ENCODE measurements at regions not wholly inside any gene's neighbourhood (a gene's known extent, or its start where the extent isn't known, plus 50 kb on each side); places are given as distances from the start of the nearest gene placed in this dataset.
"Not testable (repeated sequence)": the region's sequence is repeated elsewhere in the genome, so short reads cannot be mapped to it uniquely, and the experiment has no call there.

DNA sequence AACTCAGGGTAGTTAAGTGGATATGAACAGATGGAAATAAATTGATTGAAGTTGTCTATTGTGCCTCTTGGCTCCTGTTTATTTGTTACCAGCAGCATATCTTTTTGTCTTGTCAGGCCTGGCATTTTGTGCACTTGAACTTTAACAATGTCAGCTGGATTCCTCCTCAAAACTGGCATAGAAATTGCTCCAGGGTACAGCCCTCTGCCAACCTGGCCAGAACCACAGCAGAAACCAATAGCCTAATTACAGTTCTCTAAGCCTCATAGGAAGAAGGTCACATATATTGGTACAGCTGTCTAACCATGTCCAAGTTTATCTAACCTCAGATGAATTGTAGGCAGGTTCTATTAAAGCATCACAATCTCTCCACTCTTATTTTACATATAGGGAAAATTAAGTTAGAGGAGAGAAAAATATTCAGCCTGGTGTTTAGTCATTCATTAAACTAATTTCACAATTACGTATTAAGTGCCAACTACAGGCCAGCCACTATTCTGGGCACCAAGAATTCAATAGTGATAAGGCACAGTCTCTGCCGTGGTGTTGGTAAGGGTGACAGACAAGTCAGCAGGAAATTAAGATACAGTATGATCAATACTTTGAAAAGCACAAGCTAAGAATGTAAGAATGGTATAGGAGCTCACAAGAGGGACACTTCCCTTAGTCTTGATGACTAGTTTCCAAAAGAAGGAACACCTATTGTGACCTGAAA, 452.9 kb upstream of the NECTIN3 start:
- DNase-seq (ENCODE audit: low read depth) = no peak

DNA sequence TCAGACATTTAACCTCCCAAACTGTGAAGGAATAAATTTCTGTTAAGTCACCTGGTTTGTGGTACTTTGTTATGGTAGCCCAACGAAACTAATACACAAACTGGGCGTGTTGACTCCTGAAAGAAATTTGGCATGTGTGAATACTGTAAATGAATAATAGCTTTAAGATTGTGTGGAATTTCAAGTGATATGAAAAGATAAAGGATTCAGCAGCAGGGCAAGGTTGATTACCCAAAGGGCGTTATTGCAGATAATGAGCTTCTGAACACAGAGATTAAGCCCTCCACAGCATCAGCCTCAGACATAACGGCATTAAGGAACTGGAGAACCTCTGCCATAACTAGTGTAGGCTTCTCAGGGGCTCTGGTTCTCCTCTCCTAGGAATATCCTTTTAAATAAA, 451.5 kb upstream of the NECTIN3 start:
- DNase-seq (ENCODE audit: low read depth) = no peak

DNA sequence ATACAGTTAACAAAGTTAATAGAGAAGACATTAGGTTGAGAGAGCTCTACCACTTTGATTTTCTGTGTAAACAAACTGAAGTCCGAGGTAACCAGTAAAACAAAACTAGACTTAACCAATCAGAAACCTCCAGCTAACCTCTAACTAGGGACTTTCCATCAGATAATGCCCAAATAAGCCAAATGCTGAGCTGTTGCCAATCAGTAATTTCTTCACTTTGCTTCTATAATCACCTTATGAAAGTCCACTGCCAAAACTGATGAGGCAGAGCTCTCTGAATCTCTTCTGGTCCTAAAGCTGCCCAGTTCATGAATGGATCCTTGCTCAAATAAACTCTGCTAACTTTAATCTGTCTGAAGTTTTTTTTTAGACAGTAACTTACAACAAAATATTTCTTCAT, 448.0 kb upstream of the NECTIN3 start:
- no peak for DNase-seq (ENCODE audit: low read depth)

DNA sequence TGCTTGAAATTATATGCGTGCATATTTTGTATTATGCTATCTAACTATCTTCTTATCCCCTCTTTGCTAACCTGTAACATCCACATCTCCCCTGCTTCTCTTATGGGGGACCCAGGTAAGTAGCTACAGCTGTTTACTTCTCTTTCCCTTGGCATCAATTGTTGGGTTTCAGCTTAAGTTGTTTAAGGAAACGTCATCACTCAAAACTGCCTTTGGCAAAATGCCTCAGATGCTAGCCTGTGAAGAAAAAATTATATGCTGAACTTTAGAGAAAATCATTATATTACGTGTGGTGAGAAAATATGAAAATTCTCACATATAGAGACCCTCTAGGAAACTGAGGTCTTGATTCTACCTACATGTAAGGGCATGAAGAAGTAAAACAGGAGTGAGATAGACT, 447.0 kb upstream of the NECTIN3 start:
- no peak for DNase-seq (ENCODE audit: low read depth)

DNA sequence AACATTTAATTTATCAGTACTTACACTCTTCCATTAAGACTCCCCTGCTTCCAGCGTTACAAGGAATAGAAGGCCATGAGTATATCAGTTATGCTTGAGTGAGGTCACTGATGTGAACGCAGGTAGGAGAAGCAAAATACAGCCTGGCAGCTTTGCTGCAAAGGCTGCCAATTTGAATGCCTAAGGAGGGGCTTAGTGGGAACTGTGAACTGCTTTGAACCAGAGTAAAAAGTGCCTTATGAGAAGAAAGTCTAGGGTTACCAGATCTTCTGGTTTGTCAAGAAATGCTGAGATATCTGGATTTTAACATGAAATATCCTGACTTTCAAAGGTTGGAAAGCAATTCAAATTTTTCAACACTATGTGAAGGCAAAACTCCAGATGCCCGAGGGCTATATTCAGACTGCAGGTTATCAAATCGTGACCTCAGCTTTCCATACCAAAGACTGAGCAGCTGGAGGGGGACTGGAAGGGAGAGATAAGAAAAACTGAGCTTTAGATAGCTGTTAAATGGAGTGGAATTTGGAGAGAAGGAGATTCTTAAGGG, 446.3 kb upstream of the NECTIN3 start:
- DNase-seq (ENCODE audit: low read depth) = no peak

DNA sequence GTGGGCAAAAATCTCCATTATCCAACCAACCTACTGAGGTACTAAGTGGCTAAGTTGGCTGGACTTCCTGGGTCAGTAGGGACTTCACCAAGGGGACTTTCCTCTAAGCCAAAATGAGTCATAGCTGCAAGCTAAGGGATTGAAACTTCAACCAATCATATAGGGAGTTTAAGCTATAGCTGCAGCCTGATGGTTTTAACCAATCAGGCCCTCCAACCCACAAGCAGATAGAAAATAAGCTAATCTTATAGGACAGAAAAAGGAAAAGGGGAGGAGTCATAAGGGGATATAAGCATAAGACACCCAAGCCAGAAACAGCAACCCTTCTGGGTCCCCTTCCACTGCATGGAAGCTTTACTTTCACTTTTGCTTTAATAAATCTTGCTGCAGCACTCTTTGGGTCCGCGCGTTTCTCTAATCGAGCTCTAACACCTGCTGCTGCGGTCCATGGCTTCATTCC, 444.9 kb upstream of the NECTIN3 start:
- not testable (repeated sequence) for DNase-seq (ENCODE audit: low read depth)

DNA sequence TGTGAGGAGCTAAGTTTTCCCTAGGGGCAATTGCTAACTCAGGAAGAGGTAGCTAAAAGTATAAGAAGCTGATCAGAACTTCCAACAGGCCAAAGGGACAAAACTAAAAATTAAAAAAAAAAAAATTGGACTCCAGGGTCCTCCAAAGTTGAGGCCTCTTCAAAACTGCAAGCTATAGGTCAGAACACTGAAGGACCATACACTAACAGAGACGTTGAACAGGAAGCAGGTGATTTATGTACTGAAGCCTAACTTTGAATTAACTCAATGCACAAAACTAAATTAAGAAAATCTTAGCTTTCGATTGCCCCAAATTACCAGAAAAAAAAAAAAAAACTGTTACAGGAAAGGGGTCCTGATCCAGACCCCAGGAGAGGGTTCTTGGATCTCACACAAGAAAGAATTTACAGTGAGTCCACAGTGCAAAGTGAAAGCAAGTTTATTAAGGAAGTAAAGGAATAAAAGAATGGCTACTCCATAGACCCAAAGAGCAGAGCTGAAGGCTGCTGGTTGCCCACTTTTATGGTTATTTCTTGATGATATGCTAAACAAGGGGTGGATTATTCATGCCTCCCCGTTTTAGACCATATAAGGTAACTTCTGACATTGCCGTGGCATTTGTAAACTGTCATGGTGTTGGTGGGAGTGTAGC, 442.8 kb upstream of the NECTIN3 start:
- DNase-seq (ENCODE audit: low read depth) = no peak

DNA sequence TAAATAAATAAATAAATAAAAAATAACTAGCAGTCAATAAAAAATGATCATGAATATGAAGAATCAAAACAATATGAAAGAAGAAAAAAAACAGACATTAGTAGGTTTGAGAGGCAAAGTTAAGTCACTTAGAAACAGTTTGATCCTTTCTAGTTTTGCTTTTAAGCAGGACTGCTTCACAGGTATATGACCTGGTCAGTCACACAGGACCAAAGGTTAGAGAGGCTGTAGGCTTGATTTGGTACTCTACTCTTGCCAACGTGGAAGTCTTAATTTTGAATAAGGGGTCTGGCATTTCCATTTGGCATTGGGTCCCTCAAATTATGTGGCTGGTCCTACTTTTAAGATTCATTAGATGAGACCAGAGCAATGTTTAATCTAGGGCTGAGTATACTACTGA, 441.7 kb upstream of the NECTIN3 start:
- DNase-seq (ENCODE audit: low read depth) = no peak

DNA sequence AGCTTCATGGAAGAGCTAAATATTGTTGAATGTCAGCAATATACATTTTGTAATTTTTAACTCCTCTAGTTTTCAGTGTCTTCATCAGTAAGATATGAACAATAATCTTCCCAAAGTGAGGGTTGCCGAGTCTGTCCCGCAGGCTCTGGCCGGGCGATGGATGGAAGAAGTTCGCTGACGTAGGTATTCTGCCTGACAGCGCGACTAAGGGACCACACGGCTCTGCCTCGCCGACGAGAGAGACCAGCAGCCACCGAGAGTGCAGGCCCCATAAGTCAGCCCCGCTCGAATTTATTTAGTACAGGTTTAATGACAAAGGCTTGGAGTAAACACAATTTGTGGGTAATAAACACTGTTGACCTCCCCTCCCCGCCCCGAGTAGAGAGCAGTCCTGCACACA, 427.4 kb upstream of the NECTIN3 start:
- no peak for DNase-seq (ENCODE audit: low read depth)

DNA sequence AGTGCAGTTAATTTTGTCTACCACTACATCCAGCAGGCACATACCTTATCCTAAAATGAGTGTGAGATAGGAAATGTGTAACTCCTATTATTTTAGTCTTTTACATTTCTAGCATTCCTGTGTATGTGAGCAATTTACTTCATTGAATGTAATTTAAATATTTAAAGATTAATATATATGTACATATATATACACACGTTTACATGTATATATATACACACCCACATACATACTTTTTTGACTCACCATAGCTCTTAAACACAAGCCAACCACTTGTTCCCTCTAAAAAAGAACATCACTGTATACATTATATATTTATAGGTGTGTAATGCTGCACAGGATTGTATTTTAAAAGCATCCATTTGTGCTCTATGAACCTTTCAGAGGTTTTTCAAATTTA, 425.6 kb upstream of the NECTIN3 start:
- DNase-seq (ENCODE audit: low read depth) = no peak

DNA sequence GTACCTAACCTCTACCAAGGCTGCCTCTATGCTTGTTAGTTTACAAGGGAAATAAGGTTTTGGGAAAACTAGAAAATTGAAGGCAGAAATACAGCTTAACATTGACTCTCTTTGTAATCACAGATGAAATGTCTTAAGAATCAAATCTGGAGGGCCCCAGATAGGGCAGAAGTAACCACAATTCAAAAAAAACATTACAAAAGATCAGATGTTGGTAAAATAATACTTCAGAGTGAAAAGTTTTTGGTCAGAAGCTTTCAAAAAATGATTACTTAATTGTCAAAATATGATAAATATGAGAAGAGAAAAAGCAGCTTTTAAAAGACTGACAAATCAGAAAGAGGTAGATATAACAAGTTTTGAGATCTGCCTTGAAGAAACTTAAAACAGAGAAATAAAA, 425.1 kb upstream of the NECTIN3 start:
- no peak for DNase-seq (ENCODE audit: low read depth)

DNA sequence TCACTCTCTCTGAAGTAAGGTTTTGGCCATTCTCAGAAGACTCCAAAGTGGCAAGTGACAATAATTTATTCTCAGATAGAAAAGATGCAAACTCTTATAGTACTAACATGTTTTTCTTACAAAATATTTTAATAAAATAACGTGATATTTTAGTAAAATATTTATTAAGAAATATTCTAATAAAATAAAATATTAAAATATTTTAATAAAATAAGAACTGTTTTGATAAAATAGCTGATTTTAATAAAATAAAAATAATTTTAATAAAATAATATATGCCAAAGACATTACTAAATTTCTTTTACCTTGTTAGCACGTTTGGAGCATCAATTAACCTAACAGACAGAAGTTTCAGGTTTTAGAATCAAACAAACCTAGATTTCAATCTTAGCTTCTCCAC, 424.0 kb upstream of the NECTIN3 start:
- DNase-seq (ENCODE audit: low read depth) = no peak

DNA sequence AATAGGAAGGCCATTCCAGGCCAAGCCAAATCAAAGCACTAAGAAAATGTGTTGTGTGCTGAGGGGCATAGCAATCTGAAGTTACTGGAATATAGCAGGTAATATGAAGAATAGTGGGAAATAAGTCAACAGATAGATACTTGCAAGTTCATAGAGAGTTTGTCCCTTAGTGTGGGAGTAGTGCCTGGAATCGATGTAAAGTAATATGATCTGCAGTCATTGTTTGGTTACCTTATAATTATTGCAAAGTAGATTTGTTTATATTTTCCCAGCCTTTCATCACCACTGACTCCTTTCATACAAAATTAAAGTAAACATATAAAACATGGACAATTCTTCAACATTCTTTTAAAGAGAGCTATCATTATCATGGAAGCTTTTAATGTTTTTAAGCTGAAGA, 420.9 kb upstream of the NECTIN3 start:
- no peak for DNase-seq (ENCODE audit: low read depth)

DNA sequence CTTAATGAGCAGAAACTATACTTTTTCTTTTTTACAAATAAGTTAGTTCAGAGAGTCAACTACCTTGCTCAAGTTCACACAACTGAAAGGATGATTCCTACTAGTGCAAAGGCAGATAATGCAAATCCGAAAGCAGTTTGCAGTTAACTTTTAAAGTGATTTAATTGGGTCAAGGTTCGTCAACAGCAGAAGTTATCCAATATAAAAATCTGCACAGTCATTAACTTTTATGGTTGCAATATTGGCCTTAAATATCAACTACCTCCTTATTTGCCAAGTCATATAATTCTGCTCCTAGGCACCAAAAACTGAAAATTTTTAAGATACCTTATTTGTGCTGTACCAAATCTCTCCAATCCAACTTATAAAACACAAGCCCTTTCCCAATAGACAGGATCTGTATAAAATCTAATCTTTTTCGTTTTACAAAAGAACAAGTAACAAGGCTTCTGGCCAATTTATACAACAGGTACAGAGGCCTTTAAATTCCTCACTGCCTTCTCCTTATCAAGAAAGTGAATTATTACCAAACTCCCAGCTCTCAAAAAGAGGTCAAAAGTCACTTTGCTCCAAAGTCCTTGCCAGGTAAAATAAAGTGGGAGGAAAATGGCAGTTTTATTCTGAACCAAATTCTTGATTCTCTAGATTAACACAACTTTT, 416.6 kb upstream of the NECTIN3 start:
- no peak for DNase-seq (ENCODE audit: low read depth)

DNA sequence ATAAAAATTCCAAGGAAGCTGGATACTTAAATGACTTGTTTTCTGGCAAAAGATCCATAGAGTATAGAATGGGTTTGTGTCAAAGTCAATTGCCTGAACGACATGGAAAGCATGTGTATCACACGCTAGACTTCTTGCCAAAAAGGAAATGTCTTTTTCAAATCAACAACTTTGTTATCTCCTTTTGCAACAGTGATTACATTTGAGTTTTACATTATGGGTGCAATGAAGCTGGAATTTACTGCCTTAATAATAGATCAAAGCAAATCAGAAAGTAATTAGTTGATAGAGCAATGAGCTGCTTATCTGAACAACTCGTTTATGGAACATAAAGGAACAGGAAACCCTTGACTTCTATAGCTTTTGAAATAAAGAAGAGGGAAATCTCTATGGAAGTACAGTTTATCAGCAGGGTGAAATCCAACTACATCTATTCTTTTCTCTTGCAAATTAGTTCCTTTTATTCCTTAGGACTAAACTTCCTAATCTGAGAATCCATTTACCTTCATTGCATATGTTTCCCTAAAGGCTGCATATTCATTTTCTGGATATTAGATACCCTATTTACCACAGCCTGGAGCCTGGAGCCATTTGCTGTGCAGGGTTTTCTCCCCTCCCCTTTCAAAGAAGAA, 415.1 kb upstream of the NECTIN3 start:
- no peak for DNase-seq (ENCODE audit: low read depth)

DNA sequence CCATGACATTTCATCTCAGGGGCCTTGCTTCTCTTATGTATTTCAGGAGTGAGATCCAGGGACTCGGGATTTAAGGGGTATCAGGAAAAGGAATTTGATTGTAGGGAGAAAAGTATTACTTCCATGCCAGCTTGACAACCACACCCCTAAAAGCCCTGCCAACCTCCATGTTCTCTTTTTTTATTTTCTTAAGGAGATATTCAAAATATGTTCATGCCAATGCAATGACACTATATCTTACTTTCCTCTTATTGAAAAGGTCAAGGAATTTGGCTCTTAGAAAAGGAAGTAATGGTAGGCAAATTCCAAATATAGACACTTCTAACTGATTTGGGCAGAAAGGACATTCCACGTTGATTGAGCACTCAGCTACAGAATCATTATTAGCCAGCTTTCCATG, 407.5 kb upstream of the NECTIN3 start:
- no peak for DNase-seq (ENCODE audit: low read depth)

DNA sequence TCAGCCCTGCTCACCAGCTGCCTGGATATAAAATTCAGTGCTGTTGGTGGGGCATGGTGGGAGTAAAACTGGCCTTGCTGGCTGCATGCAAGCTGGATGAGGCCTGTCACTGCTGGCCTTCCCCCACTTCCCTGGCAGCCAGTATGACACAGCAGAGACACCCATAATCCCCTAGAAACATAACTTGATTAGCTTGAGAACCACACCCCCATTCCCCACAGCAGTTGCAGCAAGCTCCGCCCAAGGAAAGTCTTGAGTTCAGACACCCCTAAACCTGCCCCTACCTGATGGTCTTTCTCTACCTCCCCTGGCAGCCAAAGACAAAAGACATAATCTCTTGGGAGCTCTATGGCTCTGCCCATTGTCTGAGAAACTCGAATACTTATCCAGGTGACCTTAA, 405.1 kb upstream of the NECTIN3 start:
- no peak for DNase-seq (ENCODE audit: low read depth)

DNA sequence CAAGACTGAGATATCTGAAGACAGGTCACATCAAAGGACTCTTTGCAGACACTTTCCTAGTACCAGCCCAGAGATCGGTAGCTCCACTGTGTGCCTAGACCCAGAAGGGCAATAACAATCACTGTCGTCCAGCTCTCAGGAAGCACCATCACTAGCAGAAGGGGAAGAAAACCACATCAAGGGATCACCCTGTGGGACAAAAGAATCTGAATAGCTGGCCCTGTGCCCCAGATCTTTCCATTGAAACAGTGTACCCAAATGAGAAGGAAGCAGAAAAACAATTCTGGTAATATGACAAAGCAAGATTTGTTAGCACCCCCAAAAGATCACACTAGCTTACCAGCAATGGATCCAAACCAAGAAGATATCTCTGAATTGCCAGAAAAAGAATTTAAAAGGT, 404.4 kb upstream of the NECTIN3 start:
- no peak for DNase-seq (ENCODE audit: low read depth)

DNA sequence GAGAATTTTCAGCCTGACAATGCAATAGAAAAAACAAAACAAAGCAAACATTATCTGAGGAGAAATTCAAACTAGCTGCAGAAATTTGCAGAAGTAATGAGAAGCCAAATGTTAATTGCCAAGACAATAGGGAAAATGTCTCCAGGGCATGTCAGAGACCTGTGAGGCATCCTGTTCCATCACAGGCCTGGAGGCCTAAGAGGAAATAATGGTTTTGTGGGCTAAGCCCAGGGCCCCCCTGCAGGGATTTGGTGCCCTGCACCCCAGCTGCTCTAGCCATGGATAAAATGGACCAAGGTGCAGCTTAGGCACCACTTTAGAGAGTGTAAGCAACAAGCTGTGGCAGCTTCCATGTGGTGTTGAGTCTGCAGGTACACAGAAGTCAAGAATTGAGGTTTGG, 401.2 kb upstream of the NECTIN3 start:
- DNase-seq (ENCODE audit: low read depth) = no peak

DNA sequence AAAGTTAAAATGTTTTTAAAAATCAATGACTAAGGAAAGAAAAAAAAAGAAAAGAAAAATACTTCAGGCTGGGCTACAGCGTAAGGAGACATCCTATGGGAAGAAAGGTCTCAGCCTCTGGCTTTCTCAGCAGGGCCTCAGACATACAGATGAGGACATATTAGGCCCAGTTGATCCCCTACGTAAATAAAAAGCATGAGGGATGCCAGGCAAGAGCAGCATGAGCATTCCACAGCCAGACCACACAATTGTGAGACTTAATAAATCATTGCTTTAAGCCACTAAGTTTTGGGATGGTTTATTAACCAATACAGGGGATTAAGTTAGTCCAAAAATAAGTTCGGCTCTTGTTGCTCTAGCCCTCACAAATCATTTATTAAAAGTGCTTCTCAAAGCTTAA, 394.1 kb upstream of the NECTIN3 start:
- DNase-seq (ENCODE audit: low read depth) = no peak

DNA sequence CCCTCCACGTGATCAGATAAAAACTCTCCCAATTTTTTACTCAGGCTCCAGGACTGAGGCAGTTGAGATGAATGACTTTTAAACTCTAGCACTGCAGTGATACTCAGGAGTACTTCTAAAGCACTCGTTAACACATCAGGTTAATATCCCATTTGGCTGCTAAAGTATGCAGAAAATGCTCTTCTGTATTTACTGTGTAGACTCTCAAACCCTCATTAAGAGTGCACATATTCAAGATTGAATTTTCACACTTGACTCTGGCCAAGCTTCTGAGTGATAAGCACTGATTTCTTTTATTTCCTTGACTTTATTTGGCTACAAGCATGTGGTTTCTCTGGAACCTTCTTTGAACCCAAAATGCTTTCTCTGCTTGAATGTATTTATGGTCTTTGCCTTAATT, 392.3 kb upstream of the NECTIN3 start:
- DNase-seq (ENCODE audit: low read depth) = no peak

DNA sequence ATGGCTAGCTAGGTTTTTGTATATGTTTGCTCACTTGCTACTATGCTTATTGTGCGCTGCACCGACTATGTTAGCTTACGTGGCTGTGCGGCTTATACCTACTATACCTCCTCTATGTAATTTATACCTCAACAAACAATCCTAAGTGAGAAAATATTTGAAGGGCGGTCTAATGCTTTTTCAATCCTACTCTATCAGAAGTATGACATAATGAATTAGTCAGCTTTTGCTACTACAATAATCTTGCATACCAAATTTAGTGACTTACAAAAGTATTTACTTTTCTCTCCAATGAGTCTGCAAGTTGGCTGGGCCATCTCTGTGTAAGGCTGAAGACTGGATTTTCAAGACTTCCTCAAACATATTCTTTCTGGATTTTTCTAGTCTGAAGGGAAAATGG, 391.2 kb upstream of the NECTIN3 start:
- DNase-seq (ENCODE audit: low read depth) = no peak

DNA sequence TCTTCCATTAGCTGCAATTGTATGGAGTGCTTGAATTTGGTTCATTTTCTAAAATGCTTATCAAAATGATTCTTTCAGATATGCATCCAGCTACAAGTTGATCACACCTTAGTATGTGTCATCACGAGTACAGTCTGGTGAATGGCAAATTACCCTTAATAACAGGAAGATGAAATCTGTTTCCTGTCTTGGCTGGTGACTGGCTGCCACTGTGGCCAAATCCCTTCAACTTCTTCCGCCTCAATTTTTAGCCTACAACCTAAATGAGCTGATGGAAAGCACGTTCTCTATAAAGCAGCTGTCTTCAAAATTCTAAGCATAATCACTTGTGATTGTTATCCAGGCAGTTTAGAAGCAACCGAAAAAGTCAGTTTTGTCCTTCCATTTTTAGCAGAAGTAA, 387.1 kb upstream of the NECTIN3 start:
- DNase-seq (ENCODE audit: low read depth) = no peak
